T-helper 1 cell treated with Interleukin-12 subunit alpha and Interleukin-12 subunit beta and Interleukin-4 antibody, amounts not matched to agents 30 ng/mL and 1 ng/mL, for 36 hours (primary cell): ENCODE measurements at regions not wholly inside any gene's neighbourhood (a gene's known extent, or its start where the extent isn't known, plus 50 kb on each side); places are given as distances from the start of the nearest gene placed in this dataset.
"Not testable (repeated sequence)": the region's sequence is repeated elsewhere in the genome, so short reads cannot be mapped to it uniquely, and the experiment has no call there.

ENCODE experiments used
- intact Hi-C: fragments of 100-400 bp; cut with micrococcal nuclease; formaldehyde crosslinking; loops from one replicate; pipeline ENCODE4 v1.15.1; 2024

- intact Hi-C loops = no loop called here
Measured at GRCh38 chr16:58793366-58793765, 59.2 kb upstream of the GOT2 start.

GRCh38 chr16:58792188-58792587 is 58.1 kb upstream of the GOT2 start:
- intact Hi-C loops = no loop called here

- intact Hi-C loops = not testable (repeated sequence)
Measured at GRCh38 chr16:58790816-58791557, 56.9 kb upstream of the GOT2 start.

GRCh38 chr16:58789351-58789750 is 55.2 kb upstream of the GOT2 start:
- intact Hi-C loops = no loop called here
